ENCODE measurements at regions not wholly inside any gene's neighbourhood (a gene's known extent, or its start where the extent isn't known, plus 50 kb on each side); places are given as distances from the start of the nearest gene placed in this dataset.

GRCh38 chr18:78769502-78770105, 210.0 kb upstream of the SALL3 start:
- no peak overlapping the region for H3K4me3 ChIP-seq
- TF ChIP-seq CTCF (IDR thresholded peaks at IDR 0.05): no peak
- H3K36me3 ChIP-seq: no peaks in the 10 kb centered on the region
- DNase-seq (ENCODE audit: low spot score) (no peak), ATAC-seq (ENCODE audit: insufficient number of reproducible peaks, low FRiP score, low read depth) (no peak)
- no peaks in the 10 kb centered on the region for H3K27me3 ChIP-seq (replicated peaks; ENCODE audit: insufficient read depth)
- no peaks in the 10 kb centered on the region for H3K9me3 ChIP-seq
- H3K4me1 ChIP-seq (ENCODE audit: control insufficient read depth in 1 of 2, low read depth in 2 of 2): no peaks in the 10 kb centered on the region
- H3K27ac ChIP-seq: no peak overlapping the region

- H3K4me1 ChIP-seq (ENCODE audit: control insufficient read depth in 1 of 2, low read depth in 2 of 2): no peaks in the 10 kb centered on the region
- no peak overlapping the region for H3K4me3 ChIP-seq
- no peaks in the 10 kb centered on the region for H3K9me3 ChIP-seq
- DNase-seq (ENCODE audit: low spot score) (no peak), ATAC-seq (ENCODE audit: insufficient number of reproducible peaks, low FRiP score, low read depth) (no peak)
- H3K36me3 ChIP-seq: no peaks in the 10 kb centered on the region
- no peak for TF ChIP-seq CTCF (IDR thresholded peaks at IDR 0.05)
- no peak overlapping the region for H3K27ac ChIP-seq
- no peaks in the 10 kb centered on the region for H3K27me3 ChIP-seq (replicated peaks; ENCODE audit: insufficient read depth)
Measured at GRCh38 chr18:78770139-78770822, 209.3 kb upstream of the SALL3 start.

- no peaks in the 10 kb centered on the region for H3K36me3 ChIP-seq
- no peak overlapping the region for H3K27ac ChIP-seq
- H3K4me1 ChIP-seq (ENCODE audit: control insufficient read depth in 1 of 2, low read depth in 2 of 2): no peaks in the 10 kb centered on the region
- ATAC-seq (ENCODE audit: insufficient number of reproducible peaks, low FRiP score, low read depth): no peak
- no peak for DNase-seq (ENCODE audit: low spot score)
- H3K9me3 ChIP-seq: no peaks in the 10 kb centered on the region
- H3K4me3 ChIP-seq: no peak overlapping the region
- H3K27me3 ChIP-seq (replicated peaks; ENCODE audit: insufficient read depth): no peaks in the 10 kb centered on the region
- no peak for TF ChIP-seq CTCF (IDR thresholded peaks at IDR 0.05)
Measured at GRCh38 chr18:78770823-78771139, 208.8 kb upstream of the SALL3 start.

- Histone ChIP-seq H3K9me3 (no peaks in the 10 kb centered on the region), H3K27me3 (replicated peaks; ENCODE audit: insufficient read depth) (no peaks in the 10 kb centered on the region), H3K36me3 (no peaks in the 10 kb centered on the region), H3K4me1 (ENCODE audit: control insufficient read depth in 1 of 2, low read depth in 2 of 2) (no peaks in the 10 kb centered on the region), H3K4me3 (no peak overlapping the region), H3K27ac (no peak overlapping the region)
- no peak for ATAC-seq (ENCODE audit: insufficient number of reproducible peaks, low FRiP score, low read depth)
- no peak for TF ChIP-seq CTCF (IDR thresholded peaks at IDR 0.05)
- DNase-seq (ENCODE audit: low spot score): no peak
Measured at GRCh38 chr18:78771496-78772359, 207.9 kb upstream of the SALL3 start.
